Memory B cell (primary cell): ENCODE measurements at regions not wholly inside any gene's neighbourhood (a gene's known extent, or its start where the extent isn't known, plus 50 kb on each side); places are given as distances from the start of the nearest gene placed in this dataset.

ENCODE experiments used
- ATAC-seq: fragments of 150-1000 bp; cut with Tn5 transposase; 2 replicates; pipeline ENCODE4 v1.10.0; 2021; ENCODE audit warnings: low read depth, mild to moderate bottlenecking, moderate library complexity
- DNase-seq, 2 donors: peaks; one replicate each; pipeline ENCODE4 v3.0.0; 2022; ENCODE audit warnings: low spot score in 2 of 2
- H3K27ac Mint-ChIP-seq: one replicate; pipeline ENCODE4 v1.8.0; 2022; ENCODE audit warnings: mild to moderate bottlenecking, moderate library complexity, mixed read lengths
- H3K27me3 Mint-ChIP-seq: one replicate; pipeline ENCODE4 v1.8.0; 2022; ENCODE audit warnings: mixed read lengths
- H3K36me3 Mint-ChIP-seq: one replicate; pipeline ENCODE4 v1.8.0; 2022; ENCODE audit warnings: mild to moderate bottlenecking, mixed read lengths
- H3K4me1 Mint-ChIP-seq: one replicate; pipeline ENCODE4 v1.8.0; 2022; ENCODE audit warnings: mixed read lengths
- H3K4me3 Mint-ChIP-seq: one replicate; pipeline ENCODE4 v1.8.0; 2022; ENCODE audit warnings: mild to moderate bottlenecking, moderate library complexity, mixed read lengths
- H3K9me3 Mint-ChIP-seq: one replicate; pipeline ENCODE4 v1.8.0; 2022; ENCODE audit warnings: mixed read lengths

GRCh38 chr10:111784436-111784835 is 399.1 kb downstream of the GPAM start:
- Mint-ChIP-seq H3K27ac (no peak overlapping the region), H3K9me3 (no peaks in the 10 kb centered on the region), H3K36me3 (no peaks in the 10 kb centered on the region), H3K4me1 (no peaks in the 10 kb centered on the region), H3K4me3 (no peak overlapping the region), H3K27me3 (peaks cover 2% of the 10 kb centered on the region)
- DNase-seq (no peak), ATAC-seq (no peak)

GRCh38 chr10:111784946-111785465 is 398.6 kb downstream of the GPAM start:
- H3K36me3 Mint-ChIP-seq: no peaks in the 10 kb centered on the region

GRCh38 chr10:111785921-111786320 is 397.6 kb downstream of the GPAM start:
- Mint-ChIP-seq H3K36me3 (no peaks in the 10 kb centered on the region), H3K4me1 (no peaks in the 10 kb centered on the region), H3K9me3 (no peaks in the 10 kb centered on the region), H3K4me3 (no peak overlapping the region), H3K27ac (no peak overlapping the region), H3K27me3 (peaks cover 2% of the 10 kb centered on the region)
- DNase-seq (no peak), ATAC-seq (no peak)

More at GRCh38 chr10:111784946-111785465, 398.6 kb downstream of the GPAM start:
- ATAC-seq: no peak
- H3K4me3 Mint-ChIP-seq: no peak overlapping the region
- no peak for DNase-seq
- peaks cover 2% of the 10 kb centered on the region for H3K27me3 Mint-ChIP-seq
- no peaks in the 10 kb centered on the region for H3K9me3 Mint-ChIP-seq
- H3K27ac Mint-ChIP-seq: no peak overlapping the region
- H3K4me1 Mint-ChIP-seq: no peaks in the 10 kb centered on the region

- Mint-ChIP-seq H3K4me3 (no peak overlapping the region), H3K36me3 (no peaks in the 10 kb centered on the region), H3K27me3 (no peaks in the 10 kb centered on the region), H3K27ac (no peak overlapping the region), H3K9me3 (no peaks in the 10 kb centered on the region), H3K4me1 (no peaks in the 10 kb centered on the region)
- no peak for DNase-seq
- no peak for ATAC-seq
Measured at GRCh38 chr10:111789821-111790220, 393.7 kb downstream of the GPAM start.

GRCh38 chr10:111801841-111802240 is 381.7 kb downstream of the GPAM start:
- Mint-ChIP-seq H3K4me3 (no peak overlapping the region), H3K27me3 (no peaks in the 10 kb centered on the region), H3K9me3 (no peaks in the 10 kb centered on the region), H3K4me1 (no peaks in the 10 kb centered on the region), H3K36me3 (no peaks in the 10 kb centered on the region), H3K27ac (no peak overlapping the region)
- no peak for DNase-seq
- no peak for ATAC-seq

GRCh38 chr10:111804781-111805180 is 378.8 kb downstream of the GPAM start:
- Mint-ChIP-seq H3K27me3 (peaks cover 3% of the 10 kb centered on the region), H3K4me3 (no peak overlapping the region), H3K36me3 (no peaks in the 10 kb centered on the region), H3K27ac (no peak overlapping the region), H3K9me3 (no peaks in the 10 kb centered on the region), H3K4me1 (no peaks in the 10 kb centered on the region)
- ATAC-seq (no peak), DNase-seq (no peak)

- no peak for ATAC-seq
- no peak for DNase-seq
Measured at GRCh38 chr10:111811517-111811916, 372.0 kb downstream of the GPAM start.

GRCh38 chr10:111820471-111820870 is 363.1 kb downstream of the GPAM start:
- ATAC-seq (no peak), DNase-seq (no peak)
- no peak overlapping the region for H3K27ac Mint-ChIP-seq
- no peaks in the 10 kb centered on the region for H3K36me3 Mint-ChIP-seq
- H3K27me3 Mint-ChIP-seq: no peaks in the 10 kb centered on the region
- H3K4me3 Mint-ChIP-seq: no peak overlapping the region
- H3K4me1 Mint-ChIP-seq: no peaks in the 10 kb centered on the region
- H3K9me3 Mint-ChIP-seq: no peaks in the 10 kb centered on the region

More at GRCh38 chr10:111811517-111811916, 372.0 kb downstream of the GPAM start:
- no peaks in the 10 kb centered on the region for H3K4me1 Mint-ChIP-seq
- H3K36me3 Mint-ChIP-seq: no peaks in the 10 kb centered on the region
- peaks cover 2% of the 10 kb centered on the region for H3K9me3 Mint-ChIP-seq
- H3K4me3 Mint-ChIP-seq: no peak overlapping the region
- no peak overlapping the region for H3K27ac Mint-ChIP-seq
- peaks cover 9% of the 10 kb centered on the region for H3K27me3 Mint-ChIP-seq

- no peak overlapping the region for H3K4me3 Mint-ChIP-seq
- H3K27me3 Mint-ChIP-seq: no peaks in the 10 kb centered on the region
- no peaks in the 10 kb centered on the region for H3K9me3 Mint-ChIP-seq
- H3K36me3 Mint-ChIP-seq: no peaks in the 10 kb centered on the region
- ATAC-seq (no peak), DNase-seq (no peak)
- no peak overlapping the region for H3K27ac Mint-ChIP-seq
- H3K4me1 Mint-ChIP-seq: no peaks in the 10 kb centered on the region
Measured at GRCh38 chr10:111821871-111822270, 361.7 kb downstream of the GPAM start.

- ATAC-seq: no peak
- Mint-ChIP-seq H3K27ac (no peak overlapping the region), H3K36me3 (no peaks in the 10 kb centered on the region), H3K9me3 (no peaks in the 10 kb centered on the region), H3K27me3 (no peaks in the 10 kb centered on the region), H3K4me1 (no peaks in the 10 kb centered on the region), H3K4me3 (no peak overlapping the region)
- DNase-seq: no peak
Measured at GRCh38 chr10:111822661-111823060, 360.9 kb downstream of the GPAM start.

GRCh38 chr10:111824128-111824527 is 359.4 kb downstream of the GPAM start:
- Mint-ChIP-seq H3K27ac (no peak overlapping the region), H3K4me1 (no peaks in the 10 kb centered on the region), H3K36me3 (no peaks in the 10 kb centered on the region), H3K9me3 (no peaks in the 10 kb centered on the region), H3K4me3 (no peak overlapping the region), H3K27me3 (peaks cover 2% of the 10 kb centered on the region)
- no peak for ATAC-seq
- no peak for DNase-seq

GRCh38 chr10:111830359-111830758 is 353.2 kb downstream of the GPAM start:
- Mint-ChIP-seq H3K36me3 (no peaks in the 10 kb centered on the region), H3K27me3 (peaks cover 2% of the 10 kb centered on the region), H3K4me1 (no peaks in the 10 kb centered on the region), H3K4me3 (no peak overlapping the region), H3K9me3 (no peaks in the 10 kb centered on the region), H3K27ac (no peak overlapping the region)
- no peak for DNase-seq
- ATAC-seq: no peak

- no peaks in the 10 kb centered on the region for H3K4me1 Mint-ChIP-seq
- H3K9me3 Mint-ChIP-seq: no peaks in the 10 kb centered on the region
- H3K27me3 Mint-ChIP-seq: peaks cover 2% of the 10 kb centered on the region
- ATAC-seq (no peak), DNase-seq (no peak)
- no peak overlapping the region for H3K27ac Mint-ChIP-seq
- H3K4me3 Mint-ChIP-seq: no peak overlapping the region
- H3K36me3 Mint-ChIP-seq: no peaks in the 10 kb centered on the region
Measured at GRCh38 chr10:111831058-111831457, 352.5 kb downstream of the GPAM start.

GRCh38 chr10:111833251-111833650 is 350.3 kb downstream of the GPAM start:
- Mint-ChIP-seq H3K36me3 (no peaks in the 10 kb centered on the region), H3K27ac (no peak overlapping the region), H3K27me3 (no peaks in the 10 kb centered on the region), H3K4me3 (no peak overlapping the region), H3K9me3 (no peaks in the 10 kb centered on the region), H3K4me1 (no peaks in the 10 kb centered on the region)
- ATAC-seq: no peak
- no peak for DNase-seq

- H3K4me3 Mint-ChIP-seq: no peak overlapping the region
- H3K9me3 Mint-ChIP-seq: no peaks in the 10 kb centered on the region
- DNase-seq (no peak), ATAC-seq (no peak)
- no peaks in the 10 kb centered on the region for H3K4me1 Mint-ChIP-seq
- no peaks in the 10 kb centered on the region for H3K36me3 Mint-ChIP-seq
- peaks cover 3% of the 10 kb centered on the region for H3K27me3 Mint-ChIP-seq
- H3K27ac Mint-ChIP-seq: no peak overlapping the region
Measured at GRCh38 chr10:111835574-111835973, 348.0 kb downstream of the GPAM start.
